Ascending aorta (tissue), 2 donors: ENCODE measurements at regions not wholly inside any gene's neighbourhood (a gene's known extent, or its start where the extent isn't known, plus 50 kb on each side); places are given as distances from the start of the nearest gene placed in this dataset.

Experiments
- DNase-seq, 2 donors: peaks; one replicate each; pipeline ENCODE4 v3.0.0-alpha.2; 2019; ENCODE audit warnings: low spot score in 2 of 2
- H3K27ac ChIP-seq, 2 donors: fragments of 200-600 bp; sonication (generic); one replicate each; pipeline ENCODE4 v1.5.1; 2016 to 2017; ENCODE audit warnings: mild to moderate bottlenecking in 1 of 2
- H3K27me3 ChIP-seq: fragments of 200-600 bp; sonication (generic); one replicate; pipeline ENCODE4 v1.5.1; 2017
- H3K36me3 ChIP-seq, 2 donors: fragments of 200-600 bp; sonication (generic); one replicate each; pipeline ENCODE4 v1.5.1; 2016
- H3K4me1 ChIP-seq, 2 donors: fragments of 200-600 bp; sonication (generic); one replicate each; pipeline ENCODE4 v1.5.1; 2016 to 2017; ENCODE audit warnings: mild to moderate bottlenecking in 1 of 2
- H3K4me3 ChIP-seq, 2 donors: fragments of 200-600 bp; sonication (generic); one replicate each; pipeline ENCODE4 v1.5.1; 2016 to 2017; ENCODE audit warnings: mild to moderate bottlenecking in 1 of 2
- H3K9me3 ChIP-seq, 2 donors: fragments of 200-600 bp; sonication (generic); one replicate each; pipeline ENCODE4 v1.5.1; 2016
- intact Hi-C: fragments of 100-400 bp; cut with DNase I; formaldehyde crosslinking; loops from one replicate; pipeline ENCODE4 v1.15.1; 2023
- TF ChIP-seq, protein P1 (sequence below), 3 experiments: fragments of 200-600 bp in 2 of 3; fragments of 450-650 bp in 1 of 3; sonication (generic) in 2 of 3; IDR thresholded peaks; one replicate each; pipeline ENCODE4 v1.5.1; 2016 to 2019; ENCODE audit warnings: antibody characterized with exemption in 3 of 3, mild to moderate bottlenecking in 1 of 3, moderate library complexity in 1 of 3

DNA sequence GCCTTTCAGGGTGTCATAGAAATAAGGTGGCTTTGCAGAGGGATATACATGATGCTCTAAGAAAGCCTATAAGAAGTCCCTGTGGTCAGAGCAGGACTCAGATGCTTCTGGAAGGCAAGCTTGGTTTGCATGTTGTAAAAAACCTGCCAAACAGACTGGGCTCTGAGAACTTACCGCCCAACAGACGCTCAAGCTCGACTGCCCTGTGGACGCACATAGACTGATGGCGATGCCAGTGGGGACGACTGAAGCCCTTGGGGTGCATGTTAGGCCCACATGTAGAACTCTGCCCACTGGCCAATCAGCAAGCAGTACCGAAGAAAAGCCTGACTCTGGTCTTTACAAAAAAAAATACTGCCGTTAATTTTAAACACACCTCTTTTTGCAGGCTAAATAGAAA lies 133.8 kb downstream of the NAV1 start:
- no peak for DNase-seq
- H3K4me3 ChIP-seq: no peak overlapping the region
- no peaks in the 10 kb centered on the region for H3K36me3 ChIP-seq
- TF ChIP-seq, protein P1, sequence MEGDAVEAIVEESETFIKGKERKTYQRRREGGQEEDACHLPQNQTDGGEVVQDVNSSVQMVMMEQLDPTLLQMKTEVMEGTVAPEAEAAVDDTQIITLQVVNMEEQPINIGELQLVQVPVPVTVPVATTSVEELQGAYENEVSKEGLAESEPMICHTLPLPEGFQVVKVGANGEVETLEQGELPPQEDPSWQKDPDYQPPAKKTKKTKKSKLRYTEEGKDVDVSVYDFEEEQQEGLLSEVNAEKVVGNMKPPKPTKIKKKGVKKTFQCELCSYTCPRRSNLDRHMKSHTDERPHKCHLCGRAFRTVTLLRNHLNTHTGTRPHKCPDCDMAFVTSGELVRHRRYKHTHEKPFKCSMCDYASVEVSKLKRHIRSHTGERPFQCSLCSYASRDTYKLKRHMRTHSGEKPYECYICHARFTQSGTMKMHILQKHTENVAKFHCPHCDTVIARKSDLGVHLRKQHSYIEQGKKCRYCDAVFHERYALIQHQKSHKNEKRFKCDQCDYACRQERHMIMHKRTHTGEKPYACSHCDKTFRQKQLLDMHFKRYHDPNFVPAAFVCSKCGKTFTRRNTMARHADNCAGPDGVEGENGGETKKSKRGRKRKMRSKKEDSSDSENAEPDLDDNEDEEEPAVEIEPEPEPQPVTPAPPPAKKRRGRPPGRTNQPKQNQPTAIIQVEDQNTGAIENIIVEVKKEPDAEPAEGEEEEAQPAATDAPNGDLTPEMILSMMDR (IDR thresholded peaks at IDR 0.05): no peak
- no peaks in the 10 kb centered on the region for H3K27me3 ChIP-seq
- intact Hi-C loops: no loop called here
- H3K27ac ChIP-seq: no peak overlapping the region
- peaks cover 6 to 22% of the 10 kb centered on the region in 2 donors for H3K4me1 ChIP-seq
- H3K9me3 ChIP-seq: no peaks in the 10 kb centered on the region

- peaks cover 6 to 22% of the 10 kb centered on the region in 2 donors for H3K4me1 ChIP-seq
- intact Hi-C loops: no loop called here
- no peaks in the 10 kb centered on the region for H3K9me3 ChIP-seq
- DNase-seq: no peak
- no peaks in the 10 kb centered on the region for H3K27me3 ChIP-seq
- no peaks in the 10 kb centered on the region for H3K36me3 ChIP-seq
- TF ChIP-seq, protein P1 (IDR thresholded peaks at IDR 0.05): no peak
- H3K27ac ChIP-seq: no peak overlapping the region
- no peak overlapping the region for H3K4me3 ChIP-seq
These were observed 134.2 kb downstream of the NAV1 start for GRCh38 chr1:201673093-201673492.

DNA sequence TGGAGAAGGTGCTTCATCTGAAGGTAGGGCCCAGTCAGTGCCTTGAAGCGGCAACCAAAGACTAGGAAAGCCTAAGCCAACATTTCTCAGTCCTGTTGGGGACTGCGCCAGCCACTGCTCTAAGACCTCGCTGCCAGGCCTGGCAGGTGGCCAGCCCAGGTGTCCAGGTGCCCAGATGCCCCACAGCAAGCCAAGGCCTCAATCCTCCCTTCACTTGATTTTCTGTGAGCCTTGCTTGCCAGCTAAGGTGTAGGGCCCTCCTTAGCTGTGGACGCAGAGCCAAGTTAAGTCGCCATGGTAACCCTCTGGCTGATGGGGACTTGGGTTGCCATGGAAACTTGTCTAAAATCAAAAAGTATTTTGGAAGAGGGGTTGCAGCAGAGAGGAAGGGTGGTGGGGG lies 135.0 kb downstream of the NAV1 start:
- TF ChIP-seq, protein P1 (IDR thresholded peaks at IDR 0.05): no peak
- Histone ChIP-seq H3K4me3 (no peak overlapping the region), H3K36me3 (no peaks in the 10 kb centered on the region), H3K4me1 (peaks cover 6 to 22% of the 10 kb centered on the region in 2 donors), H3K9me3 (no peaks in the 10 kb centered on the region), H3K27me3 (no peaks in the 10 kb centered on the region), H3K27ac (no peak overlapping the region)
- DNase-seq: no peak
- intact Hi-C loops: no loop called here

DNA sequence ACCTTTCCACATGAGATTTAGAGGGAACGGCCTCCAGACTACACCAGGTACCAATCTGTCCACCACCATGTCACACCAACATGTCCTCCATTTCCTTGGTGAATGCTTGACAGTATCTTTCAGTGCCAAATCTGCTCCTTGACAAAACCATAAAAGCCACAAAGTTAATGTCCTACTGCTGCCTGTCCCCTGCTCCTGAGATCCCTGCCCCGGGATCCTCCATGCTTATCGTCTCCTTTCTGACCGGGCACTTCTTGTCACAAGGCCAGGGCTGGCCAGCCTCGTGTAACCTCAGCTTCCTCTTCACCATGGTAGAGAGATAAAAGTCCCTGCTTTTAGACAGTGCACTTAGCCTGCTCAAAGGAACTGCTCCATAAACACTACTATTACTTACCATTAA lies 136.2 kb downstream of the NAV1 start:
- no peaks in the 10 kb centered on the region for H3K9me3 ChIP-seq
- H3K4me3 ChIP-seq: no peak overlapping the region
- no peaks in the 10 kb centered on the region for H3K36me3 ChIP-seq
- peaks cover 6 to 22% of the 10 kb centered on the region in 2 donors for H3K4me1 ChIP-seq
- no peak overlapping the region for H3K27ac ChIP-seq
- intact Hi-C loops: no loop called here
- H3K27me3 ChIP-seq: no peaks in the 10 kb centered on the region
- TF ChIP-seq, protein P1 (IDR thresholded peaks at IDR 0.05): no peak
- no peak for DNase-seq

- no peak for DNase-seq
- Histone ChIP-seq H3K36me3 (no peaks in the 10 kb centered on the region), H3K27me3 (no peaks in the 10 kb centered on the region), H3K4me1 (peaks cover 6 to 22% of the 10 kb centered on the region in 2 donors), H3K27ac (peak overlapping the region; percentile 14 to 35), H3K9me3 (no peaks in the 10 kb centered on the region), H3K4me3 (no peak overlapping the region)
- TF ChIP-seq, protein P1 (IDR thresholded peaks at IDR 0.05): no peak
- intact Hi-C loops: no loop called here
These were observed 137.3 kb downstream of the NAV1 start for GRCh38 chr1:201676197-201676596.

DNA sequence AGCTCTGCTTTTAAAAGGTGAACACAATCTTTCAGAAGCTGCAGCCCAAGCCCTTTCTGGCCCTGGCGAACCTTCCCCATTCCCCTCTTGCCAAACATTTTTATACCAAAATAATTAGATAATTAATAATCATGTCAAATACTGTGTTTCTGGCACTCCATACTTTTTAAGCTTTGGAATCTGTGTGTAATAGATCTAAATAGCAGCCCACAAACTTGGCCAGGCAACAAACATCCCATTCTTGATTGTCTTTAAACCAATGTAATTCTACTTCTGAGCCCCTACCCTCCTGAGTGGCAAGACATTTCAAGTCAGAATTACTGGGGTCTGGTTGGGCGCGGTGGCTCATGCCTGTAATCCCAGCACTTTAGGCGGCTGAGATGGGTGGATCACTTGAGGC lies 137.7 kb downstream of the NAV1 start:
- H3K4me1 ChIP-seq: peaks cover 6 to 22% of the 10 kb centered on the region in 2 donors
- DNase-seq: no peak
- no peaks in the 10 kb centered on the region for H3K36me3 ChIP-seq
- TF ChIP-seq, protein P1 (IDR thresholded peaks at IDR 0.05): no peak
- no peaks in the 10 kb centered on the region for H3K27me3 ChIP-seq
- peak overlapping the region; percentile 14 to 35 for H3K27ac ChIP-seq
- no peaks in the 10 kb centered on the region for H3K9me3 ChIP-seq
- intact Hi-C loops: no loop called here
- H3K4me3 ChIP-seq: no peak overlapping the region
